ENCODE measurements at regions not wholly inside any gene's neighbourhood (a gene's known extent, or its start where the extent isn't known, plus 50 kb on each side); places are given as distances from the start of the nearest gene placed in this dataset.

GRCh38 chr5:105263515-105263914 is 1700.9 kb upstream of the NUDT12 start:
- in situ Hi-C loops (cut with HindIII; ENCODE audit: low pct_ligation_motif_present, low sequenced_read_pairs): no loop called here
- H3K4me3 ChIP-seq (ENCODE audit: low read depth, low read length): no peak overlapping the region
- H3K27ac ChIP-seq: no peak overlapping the region
- no peaks in the 10 kb centered on the region for H3K27me3 ChIP-seq (replicated peaks)
- DNase-seq: no peak
- TF ChIP-seq CTCF (IDR thresholded peaks at IDR 0.05; ENCODE audit: low read depth, low read length, missing control alignments): no peak
- H3K36me3 ChIP-seq (replicated peaks): no peaks in the 10 kb centered on the region

DNA sequence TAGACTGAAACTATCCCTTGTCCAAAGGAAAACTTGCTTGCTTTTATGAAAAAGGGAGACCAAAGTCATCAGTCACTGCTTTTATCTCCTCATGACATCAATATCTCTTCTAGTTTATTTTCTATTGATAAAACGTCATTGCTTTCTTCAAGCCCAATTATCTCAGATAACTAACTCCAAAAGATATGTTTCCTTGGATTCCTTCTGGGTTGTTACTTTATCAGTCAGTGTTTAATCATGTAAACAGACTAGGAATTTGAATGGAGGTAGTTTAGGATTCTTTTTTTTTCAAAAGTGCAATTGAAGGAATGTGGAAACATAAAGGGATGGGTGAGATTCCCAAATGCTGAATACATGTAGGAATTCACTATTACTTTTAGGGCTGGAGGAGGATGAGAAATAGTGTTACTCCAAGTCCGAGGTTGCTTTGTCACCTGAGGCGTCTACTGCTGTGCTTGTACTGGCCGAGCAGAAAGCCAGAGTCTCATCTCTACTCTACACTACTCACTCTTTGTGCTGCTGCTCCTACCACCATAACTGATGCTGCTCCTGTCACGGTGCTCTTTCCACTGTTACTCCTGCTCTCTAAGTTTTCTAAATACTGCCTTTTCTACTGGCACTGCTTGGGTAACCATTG is 1697.1 kb upstream of the NUDT12 start:
- DNase-seq: no peak
- in situ Hi-C loops (cut with HindIII; ENCODE audit: low pct_ligation_motif_present, low sequenced_read_pairs): no loop called here
- Histone ChIP-seq H3K4me3 (ENCODE audit: low read depth, low read length) (no peak overlapping the region), H3K36me3 (replicated peaks) (no peaks in the 10 kb centered on the region), H3K27me3 (replicated peaks) (no peaks in the 10 kb centered on the region), H3K27ac (no peak overlapping the region)
- TF ChIP-seq CTCF (IDR thresholded peaks at IDR 0.05; ENCODE audit: low read depth, low read length, missing control alignments): no peak

DNA sequence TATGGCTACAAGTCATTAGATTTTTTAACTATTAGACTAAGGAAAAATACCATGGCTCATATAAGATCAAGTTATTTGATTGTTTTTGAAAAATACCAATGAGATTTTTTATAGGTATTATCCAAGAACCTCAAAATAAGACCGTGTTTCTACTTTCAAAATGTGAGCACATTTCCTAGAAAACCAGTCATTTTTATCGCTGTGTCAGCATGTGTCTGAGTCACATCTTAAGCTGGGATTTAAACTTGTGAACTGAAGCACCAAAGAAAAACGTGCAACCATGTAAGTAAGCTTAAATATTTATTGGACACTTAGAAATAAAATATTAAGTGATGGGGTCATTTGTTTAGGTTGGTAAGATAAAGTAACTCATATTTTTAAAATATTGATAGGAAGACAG is 1676.0 kb upstream of the NUDT12 start:
- H3K27ac ChIP-seq: no peak overlapping the region
- no peaks in the 10 kb centered on the region for H3K36me3 ChIP-seq (replicated peaks)
- H3K27me3 ChIP-seq (replicated peaks): no peaks in the 10 kb centered on the region
- no peak for DNase-seq
- no peak overlapping the region for H3K4me3 ChIP-seq (ENCODE audit: low read depth, low read length)
- in situ Hi-C loops (cut with HindIII; ENCODE audit: low pct_ligation_motif_present, low sequenced_read_pairs): no loop called here
- TF ChIP-seq CTCF (IDR thresholded peaks at IDR 0.05; ENCODE audit: low read depth, low read length, missing control alignments): no peak

- in situ Hi-C loops (cut with HindIII; ENCODE audit: low pct_ligation_motif_present, low sequenced_read_pairs): no loop called here
- Histone ChIP-seq H3K4me3 (ENCODE audit: low read depth, low read length) (no peak overlapping the region), H3K36me3 (replicated peaks) (no peaks in the 10 kb centered on the region), H3K27me3 (replicated peaks) (no peaks in the 10 kb centered on the region), H3K27ac (no peak overlapping the region)
- TF ChIP-seq CTCF (IDR thresholded peaks at IDR 0.05; ENCODE audit: low read depth, low read length, missing control alignments): no peak
- DNase-seq: no peak
These were observed 1668.0 kb upstream of the NUDT12 start for GRCh38 chr5:105230516-105231157.

DNA sequence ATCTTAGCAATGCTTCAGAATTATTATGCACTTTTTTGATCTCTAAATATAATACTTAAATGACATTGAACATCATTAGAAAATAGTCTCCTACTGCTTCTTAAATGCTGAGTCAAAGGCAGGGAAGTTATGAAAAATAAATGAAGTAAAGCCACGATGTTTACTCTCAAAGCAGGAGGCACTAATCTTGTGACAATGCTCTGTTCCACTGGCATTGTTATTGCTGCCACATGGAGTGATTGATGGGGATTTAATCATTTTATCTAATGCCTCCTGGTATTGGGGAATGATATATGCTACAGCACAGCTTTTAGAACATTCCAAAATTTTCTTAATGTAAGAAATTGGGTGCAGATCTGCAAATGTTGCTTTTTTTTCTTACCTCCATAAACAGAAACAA is 1655.4 kb upstream of the NUDT12 start:
- H3K4me3 ChIP-seq (ENCODE audit: low read depth, low read length): no peak overlapping the region
- H3K27me3 ChIP-seq (replicated peaks): no peaks in the 10 kb centered on the region
- H3K36me3 ChIP-seq (replicated peaks): no peaks in the 10 kb centered on the region
- no peak for TF ChIP-seq CTCF (IDR thresholded peaks at IDR 0.05; ENCODE audit: low read depth, low read length, missing control alignments)
- in situ Hi-C loops (cut with HindIII; ENCODE audit: low pct_ligation_motif_present, low sequenced_read_pairs): no loop called here
- DNase-seq: no peak
- no peak overlapping the region for H3K27ac ChIP-seq

- Histone ChIP-seq H3K4me3 (ENCODE audit: low read depth, low read length) (no peak overlapping the region), H3K27ac (no peak overlapping the region), H3K36me3 (replicated peaks) (no peaks in the 10 kb centered on the region), H3K27me3 (replicated peaks) (no peaks in the 10 kb centered on the region)
- DNase-seq: no peak
- in situ Hi-C loops (cut with HindIII; ENCODE audit: low pct_ligation_motif_present, low sequenced_read_pairs): no loop called here
- no peak for TF ChIP-seq CTCF (IDR thresholded peaks at IDR 0.05; ENCODE audit: low read depth, low read length, missing control alignments)
These were observed 1650.5 kb upstream of the NUDT12 start for GRCh38 chr5:105213078-105213477.
